ENCODE measurements at regions not wholly inside any gene's neighbourhood (a gene's known extent, or its start where the extent isn't known, plus 50 kb on each side); places are given as distances from the start of the nearest gene placed in this dataset.

GRCh38 chr13:71304861-71305260 is 562.1 kb downstream of the DACH1 start:
- TF ChIP-seq ARNTL (CRISPR knock-in tag; IDR thresholded peaks at IDR 0.05; ENCODE audit: borderline replicate concordance, low read depth) (no peak), POU6F1 (CRISPR knock-in tag; IDR thresholded peaks at IDR 0.05; ENCODE audit: borderline replicate concordance, low read depth) (no peak), ZFP3 (CRISPR knock-in tag; IDR thresholded peaks at IDR 0.05) (no peak), TCF4 (CRISPR knock-in tag; IDR thresholded peaks at IDR 0.05; ENCODE audit: borderline replicate concordance) (no peak)

All from SK-N-SH treated with all-trans-retinoic acid at 6 μM for 48 hours (cell line).